H9 (cell line): ENCODE measurements at regions not wholly inside any gene's neighbourhood (a gene's known extent, or its start where the extent isn't known, plus 50 kb on each side); places are given as distances from the start of the nearest gene placed in this dataset.
A peak's percentile ranks its signal among the peaks of the same experiment; 100 is the strongest.

Experiments used
- DNase-seq: peaks from one replicate; pipeline ENCODE4 v3.0.0-alpha.2; 2017
- H2AFZ ChIP-seq: one replicate; pipeline ENCODE4 v1.6.1; 2013; ENCODE audit warnings: mild to moderate bottlenecking, low read length, control low read depth, moderate library complexity
- H2AK5ac ChIP-seq: 2 replicates; pipeline ENCODE4 v1.6.1; 2013; ENCODE audit warnings: low read length, control low read depth, mixed read lengths; ENCODE audit not compliant: insufficient read length
- H2BK120ac ChIP-seq: one replicate; pipeline ENCODE4 v1.6.1; 2013; ENCODE audit warnings: low read depth, mild to moderate bottlenecking, low read length, control low read depth, inconsistent platforms; ENCODE audit not compliant: poor library complexity, severe bottlenecking
- H2BK12ac ChIP-seq: 2 replicates; pipeline ENCODE4 v1.6.1; 2013; ENCODE audit warnings: low read length, control low read depth, mixed read lengths, low read depth; ENCODE audit not compliant: insufficient read length
- H2BK15ac ChIP-seq: 2 replicates; pipeline ENCODE4 v1.6.1; 2013; ENCODE audit warnings: low read depth, low read length, control low read depth
- H2BK20ac ChIP-seq: one replicate; pipeline ENCODE4 v1.6.1; 2013; ENCODE audit warnings: low read depth, mild to moderate bottlenecking, low read length, control low read depth, inconsistent platforms; ENCODE audit not compliant: poor library complexity, severe bottlenecking
- H2BK5ac ChIP-seq: 2 replicates; pipeline ENCODE4 v1.6.1; 2013; ENCODE audit warnings: low read length, control low read depth, mixed read lengths; ENCODE audit not compliant: insufficient read length
- H3K14ac ChIP-seq: 2 replicates; pipeline ENCODE4 v1.6.1; 2013; ENCODE audit warnings: low read length, control low read depth; ENCODE audit not compliant: insufficient read depth
- H3K18ac ChIP-seq: 2 replicates; pipeline ENCODE4 v1.6.1; 2013; ENCODE audit warnings: low read depth, mild to moderate bottlenecking, mixed read lengths, low read length, control low read depth; ENCODE audit not compliant: insufficient read length
- H3K23ac ChIP-seq: 2 replicates; pipeline ENCODE4 v1.6.1; 2013; ENCODE audit warnings: low read length, control low read depth, mixed read lengths, low read depth; ENCODE audit not compliant: insufficient read length
- H3K23me2 ChIP-seq: 2 replicates; pipeline ENCODE4 v1.6.1; 2013; ENCODE audit warnings: low read depth, mild to moderate bottlenecking, mixed read lengths, low read length, control low read depth; ENCODE audit not compliant: insufficient read length, poor library complexity, severe bottlenecking
- H3K27ac ChIP-seq: 2 replicates; pipeline ENCODE4 v1.5.1; 2013; ENCODE audit warnings: low read length, control low read depth, mixed read lengths, low read depth; ENCODE audit not compliant: insufficient read length
- H3K27me3 ChIP-seq: 2 replicates; pipeline ENCODE4 v1.6.1; 2013; ENCODE audit warnings: low read length, control low read depth, inconsistent platforms; ENCODE audit not compliant: insufficient read depth
- H3K4ac ChIP-seq: 2 replicates; pipeline ENCODE4 v1.6.1; 2013; ENCODE audit warnings: low read depth, mild to moderate bottlenecking, control low read depth, inconsistent platforms, low read length, moderate library complexity
- H3K4me1 ChIP-seq: 2 replicates; pipeline ENCODE4 v1.6.1; 2013; ENCODE audit warnings: low read length, control low read depth, inconsistent platforms; ENCODE audit not compliant: insufficient read depth
- H3K4me2 ChIP-seq: 2 replicates; pipeline ENCODE4 v1.6.1; 2013; ENCODE audit warnings: low read length, control low read depth, mixed read lengths; ENCODE audit not compliant: insufficient read length, insufficient read depth
- H3K56ac ChIP-seq: 2 replicates; pipeline ENCODE4 v1.6.1; 2013; ENCODE audit warnings: low read depth, mild to moderate bottlenecking, mixed read lengths, low read length, control low read depth; ENCODE audit not compliant: insufficient read length
- H3K79me1 ChIP-seq: 2 replicates; pipeline ENCODE4 v1.6.1; 2013; ENCODE audit warnings: low read depth, mild to moderate bottlenecking, moderate library complexity, low read length, control low read depth, inconsistent platforms; ENCODE audit not compliant: insufficient read depth, poor library complexity, severe bottlenecking
- H3K79me2 ChIP-seq: 2 replicates; pipeline ENCODE4 v1.6.1; 2013; ENCODE audit warnings: low read length, control low read depth, inconsistent platforms; ENCODE audit not compliant: insufficient read depth
- H3K9ac ChIP-seq: 2 replicates; pipeline ENCODE4 v1.6.1; 2013; ENCODE audit warnings: low read length, control low read depth, mixed read lengths; ENCODE audit not compliant: insufficient read length; ENCODE audit errors: extremely low read depth
- H3K9me3 ChIP-seq: one replicate; pipeline ENCODE4 v1.6.1; 2013; ENCODE audit warnings: low read depth, low read length, inconsistent platforms; ENCODE audit not compliant: control insufficient read depth
- H3T11ph ChIP-seq: one replicate; pipeline ENCODE4 v1.6.1; 2013; ENCODE audit warnings: mild to moderate bottlenecking, low read length, control low read depth, inconsistent platforms
- H4K20me1 ChIP-seq: one replicate; pipeline ENCODE4 v1.6.1; 2013; ENCODE audit not compliant: control insufficient read depth, insufficient read length, insufficient read depth
- H4K5ac ChIP-seq: 2 replicates; pipeline ENCODE4 v1.6.1; 2013; ENCODE audit warnings: low read depth, mild to moderate bottlenecking, mixed read lengths, low read length, control low read depth; ENCODE audit not compliant: insufficient read length
- H4K8ac ChIP-seq: replicated peaks from 2 replicates; pipeline ENCODE4 v1.6.1; 2013; ENCODE audit warnings: low read length, control low read depth, mixed read lengths, low read depth; ENCODE audit not compliant: insufficient read length
- H4K91ac ChIP-seq: 2 replicates; pipeline ENCODE4 v1.6.1; 2013; ENCODE audit warnings: low read depth, mild to moderate bottlenecking, moderate library complexity, mixed read lengths, low read length, control low read depth; ENCODE audit not compliant: insufficient read length
- H3K27ac Mint-ChIP-seq, 3 experiments: 2 replicates in 2 of 3; 3 replicates in 1 of 3; pipeline ENCODE4 v1.8.0; 2020 to 2021; ENCODE audit warnings: mixed read lengths in 3 of 3, mild to moderate bottlenecking in 1 of 3, moderate library complexity in 1 of 3
- H3K27me3 Mint-ChIP-seq: 2 replicates; pipeline ENCODE4 v1.8.0; 2021; ENCODE audit warnings: low read depth, mild to moderate bottlenecking, moderate library complexity, mixed read lengths
- H3K36me3 Mint-ChIP-seq, 3 experiments: 2 replicates in 2 of 3; 3 replicates in 1 of 3; pipeline ENCODE4 v1.8.0; 2020 to 2021; ENCODE audit warnings: low read depth in 3 of 3, mixed read lengths in 3 of 3; ENCODE audit not compliant: insufficient read depth in 1 of 3
- H3K4me1 Mint-ChIP-seq, 2 experiments: 2 replicates each; pipeline ENCODE4 v1.8.0; 2020; ENCODE audit warnings: mixed read lengths in 2 of 2
- H3K4me3 Mint-ChIP-seq, 2 experiments: 2 replicates in 1 of 2; 3 replicates in 1 of 2; pipeline ENCODE4 v1.8.0; 2020 to 2021; ENCODE audit warnings: mild to moderate bottlenecking in 2 of 2, mixed read lengths in 2 of 2, moderate library complexity in 1 of 2
- H3K9me3 Mint-ChIP-seq, 2 experiments: 2 replicates in 1 of 2; 3 replicates in 1 of 2; pipeline ENCODE4 v1.8.0; 2020; ENCODE audit warnings: mild to moderate bottlenecking in 2 of 2, mixed read lengths in 2 of 2, moderate library complexity in 1 of 2
- WGBS: extraction: QIAGEN DNeasy Blood & Tissue Kit; methylation state at CpG from one replicate; pipeline ENCODE4 v1.1.7; 2013; ENCODE audit warnings: missing lambda C conversion rate, low lambda C conversion rate, mixed read lengths; ENCODE audit not compliant: insufficient read length; ENCODE audit errors: extremely low coverage; 5-methylcytosine and 5-hydroxymethylcytosine counted together
- TF ChIP-seq, protein P1 (sequence below): fragments of 200-600 bp; sonication (generic); conservative IDR thresholded peaks from 3 replicates; pipeline ENCODE4 v1.8.0; 2021; ENCODE audit warnings: antibody characterized with exemption, mild to moderate bottlenecking

DNA sequence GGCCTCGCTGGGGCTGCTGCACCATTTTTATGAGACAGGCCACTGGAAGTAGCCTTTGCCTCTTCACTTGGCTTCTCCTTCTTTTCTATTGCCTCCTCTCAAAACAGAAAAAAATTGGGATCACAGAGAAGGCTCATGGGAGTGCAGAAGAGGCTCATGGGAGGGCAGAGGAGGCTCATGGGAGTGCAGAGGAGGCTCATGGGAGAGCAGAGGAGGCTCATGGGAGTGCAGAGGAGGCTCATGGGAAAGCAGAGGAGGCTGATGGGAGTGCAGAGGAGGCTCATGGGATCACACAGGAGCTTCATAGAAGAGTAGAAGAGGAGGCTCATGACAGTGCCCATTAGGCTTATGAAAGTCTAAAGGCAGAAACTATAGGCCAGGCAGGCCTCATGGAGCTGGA, 211.2 kb downstream of the IRF8 start:
- Mint-ChIP-seq H3K4me3 (no peak overlapping the region), H3K27me3 (peaks cover 15% of the 10 kb centered on the region), H3K9me3 (no peaks in the 10 kb centered on the region; a peak in 2 of 5 replicates), H3K36me3 (no peaks in the 10 kb centered on the region), H3K4me1 (peaks cover 6% of the 10 kb centered on the region in 2 experiments), H3K27ac (peak overlapping the region in 1 of 3 experiments; percentile 31; a peak in 1 of 7 replicates)
- no peak overlapping the region for H3T11ph ChIP-seq
- H2BK20ac ChIP-seq = no peak overlapping the region
- no peak overlapping the region for H4K5ac ChIP-seq
- H2BK15ac ChIP-seq = no peak overlapping the region
- no peak overlapping the region for H2BK5ac ChIP-seq
- TF ChIP-seq, protein P1, sequence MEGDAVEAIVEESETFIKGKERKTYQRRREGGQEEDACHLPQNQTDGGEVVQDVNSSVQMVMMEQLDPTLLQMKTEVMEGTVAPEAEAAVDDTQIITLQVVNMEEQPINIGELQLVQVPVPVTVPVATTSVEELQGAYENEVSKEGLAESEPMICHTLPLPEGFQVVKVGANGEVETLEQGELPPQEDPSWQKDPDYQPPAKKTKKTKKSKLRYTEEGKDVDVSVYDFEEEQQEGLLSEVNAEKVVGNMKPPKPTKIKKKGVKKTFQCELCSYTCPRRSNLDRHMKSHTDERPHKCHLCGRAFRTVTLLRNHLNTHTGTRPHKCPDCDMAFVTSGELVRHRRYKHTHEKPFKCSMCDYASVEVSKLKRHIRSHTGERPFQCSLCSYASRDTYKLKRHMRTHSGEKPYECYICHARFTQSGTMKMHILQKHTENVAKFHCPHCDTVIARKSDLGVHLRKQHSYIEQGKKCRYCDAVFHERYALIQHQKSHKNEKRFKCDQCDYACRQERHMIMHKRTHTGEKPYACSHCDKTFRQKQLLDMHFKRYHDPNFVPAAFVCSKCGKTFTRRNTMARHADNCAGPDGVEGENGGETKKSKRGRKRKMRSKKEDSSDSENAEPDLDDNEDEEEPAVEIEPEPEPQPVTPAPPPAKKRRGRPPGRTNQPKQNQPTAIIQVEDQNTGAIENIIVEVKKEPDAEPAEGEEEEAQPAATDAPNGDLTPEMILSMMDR = no peak
- H3K27ac ChIP-seq = no peak overlapping the region
- no peak overlapping the region for H2AK5ac ChIP-seq
- H3K4me1 ChIP-seq = no peaks in the 10 kb centered on the region
- no peak overlapping the region for H3K4ac ChIP-seq
- H3K79me2 ChIP-seq = no peaks in the 10 kb centered on the region
- no peaks in the 10 kb centered on the region for H3K23me2 ChIP-seq
- H3K27me3 ChIP-seq = no peaks in the 10 kb centered on the region
- no peak overlapping the region for H2AFZ ChIP-seq
- no peak overlapping the region for H3K18ac ChIP-seq
- WGBS = no CpG with 5 or more reads among the region's 1 CpG
- no peak overlapping the region for H4K8ac ChIP-seq
- H4K20me1 ChIP-seq = no peaks in the 10 kb centered on the region
- H4K91ac ChIP-seq = no peak overlapping the region
- no peak overlapping the region for H3K4me2 ChIP-seq
- H3K56ac ChIP-seq = no peak overlapping the region
- H2BK120ac ChIP-seq = no peak overlapping the region
- no peak overlapping the region for H2BK12ac ChIP-seq
- H3K9me3 ChIP-seq = no peaks in the 10 kb centered on the region
- H3K9ac ChIP-seq = no peak overlapping the region
- H3K14ac ChIP-seq = no peak overlapping the region
- no peak overlapping the region for H3K23ac ChIP-seq
- no peaks in the 10 kb centered on the region for H3K79me1 ChIP-seq
- DNase-seq = no peak
